ENCODE measurements at regions not wholly inside any gene's neighbourhood (a gene's known extent, or its start where the extent isn't known, plus 50 kb on each side); places are given as distances from the start of the nearest gene placed in this dataset.

DNA sequence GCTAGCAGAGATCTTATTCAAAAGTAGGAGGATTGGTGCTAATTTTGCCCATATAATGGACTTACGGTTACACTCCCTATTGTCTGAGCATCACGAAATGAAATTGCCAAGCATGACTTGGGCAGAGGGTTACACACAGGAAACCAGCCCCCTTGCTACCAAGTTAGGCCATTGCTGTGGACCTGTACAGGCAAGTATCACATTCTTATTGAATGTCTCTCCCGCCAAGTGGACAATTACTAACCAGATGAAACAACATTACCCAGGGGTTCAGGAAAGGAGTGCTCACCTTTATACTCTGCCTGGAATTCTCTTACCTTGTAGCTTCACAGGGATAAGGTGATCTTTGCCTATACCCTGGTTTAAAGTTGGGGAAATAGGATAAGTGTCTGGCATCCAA, 70.6 kb upstream of the TOX3 start:
- Histone ChIP-seq H3K4me1 (ENCODE audit: insufficient read depth, low read length) (no peaks in the 10 kb centered on the region), H3K36me3 (ENCODE audit: insufficient read depth, low read length) (no peaks in the 10 kb centered on the region), H3K27me3 (ENCODE audit: insufficient read depth, low read length) (no peaks in the 10 kb centered on the region), H3K9me3 (ENCODE audit: control insufficient read depth in 1 of 2, low read length in 2 of 2) (no peaks in the 10 kb centered on the region), H3K4me3 (ENCODE audit: low read length in 2 of 2) (no peak overlapping the region), H3K27ac (ENCODE audit: low read depth, low read length) (no peak overlapping the region)
- ChIA-PET CTCF (ENCODE audit: partially characterized antibody) (no interaction called here), POLR2A (ENCODE audit: partially characterized antibody) (no interaction called here)
- Mint-ChIP-seq H3K4me1 (no peaks in the 10 kb centered on the region), H3K27ac (no peak overlapping the region), H3K4me3 (no peak overlapping the region), H3K27me3 (no peaks in the 10 kb centered on the region), H3K9me3 (peaks cover 0 to 10% (median 4%) of the 10 kb centered on the region in 8 donors), H3K36me3 (no peaks in the 10 kb centered on the region)
- intact Hi-C loops (cut with micrococcal nuclease): no loop called here
- no peak for DNase-seq

DNA sequence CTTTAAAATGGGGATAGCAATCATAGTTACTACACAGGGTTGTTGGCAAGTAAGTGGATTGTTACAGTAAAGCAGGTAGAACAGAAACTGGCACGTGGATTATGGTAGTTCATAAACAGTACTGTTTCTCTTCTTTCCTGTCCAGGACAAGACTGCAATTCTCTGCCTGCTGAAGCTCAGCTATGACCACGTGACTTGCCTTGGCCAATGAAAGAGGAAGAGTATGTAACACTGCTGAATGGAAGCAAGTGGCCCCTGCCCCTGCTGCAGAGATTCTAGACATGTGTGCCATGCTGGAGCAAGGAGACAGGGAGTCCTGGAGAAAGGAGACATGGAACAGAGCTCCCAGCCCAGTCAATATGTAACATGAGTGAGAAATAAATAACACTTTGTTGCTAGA, 66.6 kb upstream of the TOX3 start:
- H3K4me3 ChIP-seq (ENCODE audit: low read length in 2 of 2): no peak overlapping the region
- no peaks in the 10 kb centered on the region for H3K9me3 ChIP-seq (ENCODE audit: control insufficient read depth in 1 of 2, low read length in 2 of 2)
- DNase-seq: no peak
- POLR2A ChIA-PET (ENCODE audit: partially characterized antibody): no interaction called here
- Mint-ChIP-seq H3K27ac (no peak overlapping the region), H3K36me3 (no peaks in the 10 kb centered on the region), H3K27me3 (no peaks in the 10 kb centered on the region), H3K4me3 (no peak overlapping the region), H3K4me1 (no peaks in the 10 kb centered on the region), H3K9me3 (peaks cover 0 to 8% (median 4%) of the 10 kb centered on the region in 8 donors)
- intact Hi-C loops (cut with micrococcal nuclease): no loop called here
- no peak overlapping the region for H3K27ac ChIP-seq (ENCODE audit: low read depth, low read length)
- no peaks in the 10 kb centered on the region for H3K27me3 ChIP-seq (ENCODE audit: insufficient read depth, low read length)
- H3K36me3 ChIP-seq (ENCODE audit: insufficient read depth, low read length): no peaks in the 10 kb centered on the region
- CTCF ChIA-PET (ENCODE audit: partially characterized antibody): no interaction called here
- no peaks in the 10 kb centered on the region for H3K4me1 ChIP-seq (ENCODE audit: insufficient read depth, low read length)

DNA sequence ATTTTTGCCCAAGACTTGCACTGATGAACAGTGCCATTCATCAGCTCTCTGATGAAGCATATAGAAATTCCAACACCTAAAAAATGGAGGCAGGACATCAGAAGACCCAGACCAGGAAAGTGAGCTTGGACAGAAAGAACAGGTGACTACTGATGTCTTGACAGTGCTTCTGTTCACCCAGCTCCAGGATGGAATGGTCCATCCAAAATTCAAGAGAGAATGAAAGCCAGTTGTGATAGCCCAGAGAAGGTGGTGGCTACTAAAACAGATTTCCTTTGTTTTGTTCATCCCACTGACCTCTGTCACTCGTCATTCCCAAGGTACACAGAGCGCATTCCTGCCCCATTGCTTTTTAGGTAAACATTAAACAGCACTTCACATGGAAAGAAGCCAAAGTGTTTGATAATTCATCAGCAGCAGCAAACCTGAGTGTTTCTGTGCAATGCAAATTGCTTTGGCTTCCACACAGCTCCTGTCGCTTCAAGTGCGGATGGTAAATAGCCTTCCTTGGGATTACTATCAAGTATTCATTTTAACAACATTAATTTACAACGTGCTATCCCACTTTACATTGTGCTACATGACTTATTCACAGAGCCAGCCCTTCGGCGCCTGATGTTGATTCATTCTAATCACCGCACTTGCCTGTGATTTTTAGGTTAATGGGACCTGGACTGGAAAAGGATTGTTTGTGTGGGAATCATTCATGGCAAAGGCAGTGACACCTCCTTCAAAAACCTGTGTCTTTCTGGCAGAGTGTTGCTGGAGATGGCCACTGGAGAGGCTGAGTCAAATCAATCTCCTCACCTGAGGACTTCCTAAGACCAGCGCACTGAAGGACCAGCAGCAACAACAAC, 65.1 kb upstream of the TOX3 start:
- no peak for DNase-seq
- CTCF ChIA-PET (ENCODE audit: partially characterized antibody): no interaction called here
- POLR2A ChIA-PET (ENCODE audit: partially characterized antibody): no interaction called here
- no peaks in the 10 kb centered on the region for H3K4me1 Mint-ChIP-seq
- no peak overlapping the region for H3K27ac Mint-ChIP-seq
- intact Hi-C loops (cut with micrococcal nuclease): no loop called here
- H3K9me3 ChIP-seq (ENCODE audit: control insufficient read depth in 1 of 2, low read length in 2 of 2): no peaks in the 10 kb centered on the region
- no peaks in the 10 kb centered on the region for H3K36me3 ChIP-seq (ENCODE audit: insufficient read depth, low read length)
- no peak overlapping the region for H3K27ac ChIP-seq (ENCODE audit: low read depth, low read length)
- H3K36me3 Mint-ChIP-seq: no peaks in the 10 kb centered on the region
- peaks cover 0 to 8% (median 2%) of the 10 kb centered on the region in 8 donors for H3K9me3 Mint-ChIP-seq
- no peaks in the 10 kb centered on the region for H3K4me1 ChIP-seq (ENCODE audit: insufficient read depth, low read length)
- no peaks in the 10 kb centered on the region for H3K27me3 Mint-ChIP-seq
- no peak overlapping the region for H3K4me3 ChIP-seq (ENCODE audit: low read length in 2 of 2)
- no peak overlapping the region for H3K4me3 Mint-ChIP-seq
- no peaks in the 10 kb centered on the region for H3K27me3 ChIP-seq (ENCODE audit: insufficient read depth, low read length)

DNA sequence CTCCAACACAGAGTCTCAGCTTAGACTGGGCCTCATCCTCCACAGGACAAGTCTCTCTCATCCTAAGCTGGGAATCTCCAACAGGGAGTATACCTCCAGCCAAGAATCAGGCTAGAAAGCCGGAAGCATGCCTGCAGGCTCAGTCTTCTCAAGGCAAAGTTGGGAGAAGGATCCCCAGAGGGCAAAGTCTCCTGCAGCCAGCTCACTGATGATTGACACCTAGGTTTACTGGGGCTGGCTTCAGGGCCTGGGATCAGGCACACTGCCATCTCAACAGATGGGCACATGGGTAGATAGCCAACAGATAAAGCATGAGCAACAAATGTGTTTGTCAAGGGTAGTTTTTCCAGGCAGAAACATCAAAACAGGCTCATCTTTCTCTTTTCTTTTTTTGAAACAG, 56.1 kb upstream of the TOX3 start:
- no peaks in the 10 kb centered on the region for H3K36me3 ChIP-seq (ENCODE audit: insufficient read depth, low read length)
- H3K9me3 Mint-ChIP-seq: peaks cover 0 to 11% (median 3%) of the 10 kb centered on the region in 8 donors
- intact Hi-C loops (cut with micrococcal nuclease): no loop called here
- H3K4me3 Mint-ChIP-seq: no peak overlapping the region
- CTCF ChIA-PET (ENCODE audit: partially characterized antibody): no interaction called here
- no peaks in the 10 kb centered on the region for H3K4me1 Mint-ChIP-seq
- H3K4me1 ChIP-seq (ENCODE audit: insufficient read depth, low read length): no peaks in the 10 kb centered on the region
- no peak overlapping the region for H3K4me3 ChIP-seq (ENCODE audit: low read length in 2 of 2)
- no peak for DNase-seq
- H3K9me3 ChIP-seq (ENCODE audit: control insufficient read depth in 1 of 2, low read length in 2 of 2): no peaks in the 10 kb centered on the region
- no peaks in the 10 kb centered on the region for H3K27me3 Mint-ChIP-seq
- POLR2A ChIA-PET (ENCODE audit: partially characterized antibody): no interaction called here
- H3K27ac ChIP-seq (ENCODE audit: low read depth, low read length): no peak overlapping the region
- no peaks in the 10 kb centered on the region for H3K27me3 ChIP-seq (ENCODE audit: insufficient read depth, low read length)
- no peaks in the 10 kb centered on the region for H3K36me3 Mint-ChIP-seq
- H3K27ac Mint-ChIP-seq: no peak overlapping the region

DNA sequence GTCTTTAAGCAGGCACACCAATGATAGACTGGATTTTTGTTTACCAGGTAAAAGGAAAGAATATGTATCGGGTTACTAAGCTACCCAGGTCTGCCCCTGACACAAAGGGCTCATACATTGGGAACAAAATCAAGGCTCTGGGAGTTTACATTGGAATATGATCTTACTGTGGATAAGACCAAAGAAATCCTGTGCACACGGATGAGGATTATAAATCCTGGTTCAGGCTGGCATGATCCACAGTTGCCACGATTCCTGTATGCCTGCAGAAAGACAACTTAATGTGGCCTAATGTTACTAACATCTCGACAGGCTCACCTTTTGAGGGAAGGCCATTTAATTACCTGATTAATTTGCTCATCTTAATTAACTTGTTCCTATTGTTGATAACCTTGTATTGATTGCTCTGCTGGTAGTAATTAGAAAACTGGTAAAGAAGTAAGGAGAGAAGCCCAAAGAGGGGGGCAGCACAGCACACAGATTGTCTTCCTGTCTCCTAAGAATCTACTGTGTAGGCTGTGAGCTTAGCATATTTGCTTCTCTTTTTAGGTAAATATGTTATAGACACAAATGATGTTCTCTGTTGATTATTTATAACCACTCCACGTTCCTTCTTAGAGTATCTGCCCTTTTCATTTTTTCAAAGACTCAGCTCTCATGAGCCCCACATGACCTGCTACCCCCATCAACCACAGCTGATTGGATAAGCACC, 51.0 kb upstream of the TOX3 start:
- H3K9me3 ChIP-seq (ENCODE audit: control insufficient read depth in 1 of 2, low read length in 2 of 2): no peaks in the 10 kb centered on the region
- H3K27ac ChIP-seq (ENCODE audit: low read depth, low read length): no peak overlapping the region
- intact Hi-C loops (cut with micrococcal nuclease): no loop called here
- POLR2A ChIA-PET (ENCODE audit: partially characterized antibody): no interaction called here
- H3K4me3 ChIP-seq (ENCODE audit: low read length in 2 of 2): no peak overlapping the region
- H3K27me3 Mint-ChIP-seq: no peaks in the 10 kb centered on the region
- CTCF ChIA-PET (ENCODE audit: partially characterized antibody): no interaction called here
- H3K27ac Mint-ChIP-seq: no peak overlapping the region
- no peaks in the 10 kb centered on the region for H3K27me3 ChIP-seq (ENCODE audit: insufficient read depth, low read length)
- DNase-seq: no peak
- no peaks in the 10 kb centered on the region for H3K36me3 ChIP-seq (ENCODE audit: insufficient read depth, low read length)
- H3K9me3 Mint-ChIP-seq: peaks cover 0 to 6% (median 2%) of the 10 kb centered on the region in 8 donors
- no peak overlapping the region for H3K4me3 Mint-ChIP-seq
- H3K4me1 ChIP-seq (ENCODE audit: insufficient read depth, low read length): no peaks in the 10 kb centered on the region
- no peaks in the 10 kb centered on the region for H3K36me3 Mint-ChIP-seq
- no peaks in the 10 kb centered on the region for H3K4me1 Mint-ChIP-seq

DNA sequence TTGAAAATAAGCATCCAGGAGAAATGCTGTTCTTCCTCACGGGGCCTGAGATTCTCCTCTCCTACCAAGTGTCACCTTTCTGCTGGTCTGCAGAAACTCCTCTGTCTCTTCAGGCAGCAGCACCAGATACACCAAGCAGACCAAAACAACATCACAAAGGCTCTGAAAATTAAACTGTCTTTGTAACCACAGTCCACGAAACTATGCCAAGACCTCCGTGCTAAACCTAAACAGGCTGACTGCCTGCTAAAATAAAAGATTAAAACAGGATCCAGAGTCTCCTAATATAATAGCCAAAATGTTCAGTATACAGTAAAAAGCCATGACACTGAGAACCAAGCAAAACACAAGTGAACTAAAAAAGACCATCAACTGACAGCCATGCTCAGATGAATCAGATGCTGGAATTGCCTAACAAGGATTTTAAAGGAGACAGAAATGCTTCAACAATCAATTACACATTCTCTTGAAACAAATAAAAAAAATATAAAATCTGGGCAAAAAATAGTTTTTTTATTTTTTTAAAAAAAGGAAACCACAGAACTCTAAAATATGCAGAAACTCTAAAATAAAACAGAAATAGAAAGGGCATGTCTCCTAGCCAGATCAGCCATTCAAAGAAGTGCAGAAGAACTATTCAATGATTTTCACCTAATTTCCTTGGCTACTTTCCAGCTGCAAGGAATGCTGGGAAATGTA, 50.3 kb upstream of the TOX3 start:
- POLR2A ChIA-PET (ENCODE audit: partially characterized antibody): no interaction called here
- Mint-ChIP-seq H3K9me3 (peaks cover 0 to 6% (median 2%) of the 10 kb centered on the region in 8 donors), H3K4me1 (no peaks in the 10 kb centered on the region), H3K27me3 (no peaks in the 10 kb centered on the region), H3K36me3 (no peaks in the 10 kb centered on the region), H3K4me3 (no peak overlapping the region), H3K27ac (no peak overlapping the region)
- DNase-seq: no peak
- H3K27ac ChIP-seq (ENCODE audit: low read depth, low read length): no peak overlapping the region
- H3K4me1 ChIP-seq (ENCODE audit: insufficient read depth, low read length): no peaks in the 10 kb centered on the region
- no peak overlapping the region for H3K4me3 ChIP-seq (ENCODE audit: low read length in 2 of 2)
- intact Hi-C loops (cut with micrococcal nuclease): no loop called here
- CTCF ChIA-PET (ENCODE audit: partially characterized antibody): no interaction called here
- H3K36me3 ChIP-seq (ENCODE audit: insufficient read depth, low read length): no peaks in the 10 kb centered on the region
- no peaks in the 10 kb centered on the region for H3K9me3 ChIP-seq (ENCODE audit: control insufficient read depth in 1 of 2, low read length in 2 of 2)
- H3K27me3 ChIP-seq (ENCODE audit: insufficient read depth, low read length): no peaks in the 10 kb centered on the region
